OCI-LY7 (cell line): ENCODE measurements at regions not wholly inside any gene's neighbourhood (a gene's known extent, or its start where the extent isn't known, plus 50 kb on each side); places are given as distances from the start of the nearest gene placed in this dataset.

Experiments used
- BruUV-seq: library from RNA; stranded (reverse); fragments of 400-500 nt; replicated peaks from 2 replicates; lab custom pipeline; 2021; lab: Mats Ljungman, UMichigan
- CTCF ChIA-PET: fragments of 300-600 bp; sonication (Branson Sonifier 250); formaldehyde crosslinking; loops from one replicate; lab custom pipeline; 2022; ENCODE audit warnings: antibody characterized with exemption; ENCODE audit not compliant: unreplicated experiment; lab: Charles Lee
- POLR2A ChIA-PET: fragments of 300-600 bp; sonication (Branson Sonifier 250); formaldehyde crosslinking; loops from one replicate; lab custom pipeline; 2022; ENCODE audit warnings: antibody characterized with exemption; lab: Charles Lee
- DNase-seq: peaks from one replicate; pipeline ENCODE4 v3.0.0-alpha.2; 2015; ENCODE audit warnings: low spot score
- H2AFZ ChIP-seq: fragments of 200-600 bp; sonication (generic), shearing (Covaris generic); 2 replicates; pipeline ENCODE4 v1.6.1; 2014; ENCODE audit warnings: mild to moderate bottlenecking, antibody characterized with exemption, low read length, moderate library complexity
- H3K27ac ChIP-seq: fragments of 200-600 bp; sonication (generic); 2 replicates; pipeline ENCODE4 v1.5.1; 2014; ENCODE audit warnings: mixed run types, low read depth, mild to moderate bottlenecking, moderate library complexity, low read length, inconsistent platforms; ENCODE audit not compliant: poor library complexity, severe bottlenecking
- H3K36me3 ChIP-seq: fragments of 200-600 bp; sonication (generic); 2 replicates; pipeline ENCODE4 v1.6.1; 2014; ENCODE audit warnings: mild to moderate bottlenecking, antibody characterized with exemption, low read length, moderate library complexity, mixed read lengths; ENCODE audit not compliant: insufficient read depth
- H3K4me1 ChIP-seq: fragments of 200-600 bp; sonication (generic); 2 replicates; pipeline ENCODE4 v1.5.1; 2014; ENCODE audit warnings: mild to moderate bottlenecking, low read length; ENCODE audit not compliant: insufficient read depth, poor library complexity, severe bottlenecking
- H3K4me2 ChIP-seq: fragments of 200-600 bp; sonication (generic); 2 replicates; pipeline ENCODE4 v1.6.1; 2014; ENCODE audit warnings: mild to moderate bottlenecking, low read length
- H3K4me3 ChIP-seq: fragments of 200-600 bp; sonication (generic); 2 replicates; pipeline ENCODE4 v1.5.1; 2014; ENCODE audit warnings: mild to moderate bottlenecking, low read depth, low read length; ENCODE audit not compliant: poor library complexity, severe bottlenecking
- H3K79me2 ChIP-seq: fragments of 200-600 bp; sonication (generic); 2 replicates; pipeline ENCODE4 v1.6.1; 2016; ENCODE audit warnings: low read depth, mild to moderate bottlenecking, low read length, moderate library complexity, mixed read lengths; ENCODE audit not compliant: insufficient read depth
- H3K9me2 ChIP-seq: fragments of 200-600 bp; sonication (generic); 2 replicates; pipeline ENCODE4 v1.6.1; 2016; ENCODE audit warnings: mild to moderate bottlenecking, low read length, mixed read lengths; ENCODE audit not compliant: insufficient read depth
- H3K9me3 ChIP-seq: fragments of 200-600 bp; sonication (generic); 2 replicates; pipeline ENCODE4 v1.6.1; 2014; ENCODE audit warnings: mild to moderate bottlenecking, mixed run types, low read length, mixed read lengths
- H4K20me1 ChIP-seq: fragments of 200-600 bp; sonication (generic); 2 replicates; pipeline ENCODE4 v1.6.1; 2014; ENCODE audit warnings: mild to moderate bottlenecking, antibody characterized with exemption, low read length, moderate library complexity, mixed read lengths; ENCODE audit not compliant: insufficient read depth
- EZH2phosphoT487 ChIP-seq: fragments of 200-600 bp; sonication (generic); IDR thresholded peaks from 2 replicates; pipeline ENCODE4 v1.6.1; 2018; ENCODE audit warnings: low read depth, borderline replicate concordance, mild to moderate bottlenecking, mixed run types, antibody characterized with exemption, low read length, moderate library complexity, mixed read lengths
- intact Hi-C: fragments of 100-400 bp; cut with micrococcal nuclease; formaldehyde crosslinking; loops from one replicate; pipeline ENCODE4 v1.10.0; 2022; ENCODE audit not compliant: unreplicated experiment
- TF ChIP-seq, protein P1 (sequence below): fragments of 200-600 bp; sonication (generic); conservative IDR thresholded peaks from 2 replicates; pipeline ENCODE4 v1.5.1; 2014; ENCODE audit warnings: mild to moderate bottlenecking, antibody characterized with exemption, low read length, moderate library complexity, mixed read lengths

DNA sequence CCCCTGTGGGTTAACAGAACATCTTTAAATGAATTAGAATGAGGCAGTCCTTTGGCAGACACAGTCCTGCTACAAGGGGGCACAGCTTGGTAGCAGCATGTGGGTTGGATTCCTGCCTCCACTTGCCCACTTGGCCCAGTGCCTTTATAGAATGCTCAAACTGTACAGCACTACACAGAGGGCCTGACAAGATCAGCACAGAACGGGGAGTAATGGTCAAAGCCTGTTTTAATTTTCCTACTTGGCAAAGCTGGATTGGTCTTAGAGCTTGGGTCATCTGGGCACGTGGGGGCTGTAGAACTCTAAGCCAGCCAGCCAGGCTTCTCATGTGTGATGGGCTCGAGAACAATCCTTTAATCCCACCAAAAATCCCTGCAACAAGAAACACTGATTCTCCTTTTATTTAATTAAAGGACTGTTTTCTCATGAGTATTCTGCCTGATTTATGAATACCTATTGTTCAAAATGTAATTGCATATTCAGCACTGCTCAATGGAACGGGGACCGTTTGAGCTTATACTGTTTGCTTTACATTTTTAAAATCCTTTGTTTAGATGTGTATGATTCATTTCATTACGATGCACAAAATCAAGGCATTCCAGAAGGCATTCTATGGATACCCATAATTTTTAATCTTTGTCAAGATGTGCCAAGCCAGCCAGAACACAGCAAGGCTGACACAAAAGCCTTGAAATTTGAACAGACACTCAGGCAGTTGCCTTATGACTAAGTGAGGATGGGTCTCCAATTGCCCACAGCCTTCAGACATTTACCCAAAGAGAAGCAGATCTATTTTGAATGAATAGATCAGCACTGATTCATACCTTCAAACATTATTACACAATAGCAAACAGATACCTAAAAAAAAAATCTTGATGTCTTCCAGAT lies 249.3 kb upstream of the TGFBR2 start:
- TF ChIP-seq EZH2phosphoT487 = no peak
- TF ChIP-seq, protein P1, sequence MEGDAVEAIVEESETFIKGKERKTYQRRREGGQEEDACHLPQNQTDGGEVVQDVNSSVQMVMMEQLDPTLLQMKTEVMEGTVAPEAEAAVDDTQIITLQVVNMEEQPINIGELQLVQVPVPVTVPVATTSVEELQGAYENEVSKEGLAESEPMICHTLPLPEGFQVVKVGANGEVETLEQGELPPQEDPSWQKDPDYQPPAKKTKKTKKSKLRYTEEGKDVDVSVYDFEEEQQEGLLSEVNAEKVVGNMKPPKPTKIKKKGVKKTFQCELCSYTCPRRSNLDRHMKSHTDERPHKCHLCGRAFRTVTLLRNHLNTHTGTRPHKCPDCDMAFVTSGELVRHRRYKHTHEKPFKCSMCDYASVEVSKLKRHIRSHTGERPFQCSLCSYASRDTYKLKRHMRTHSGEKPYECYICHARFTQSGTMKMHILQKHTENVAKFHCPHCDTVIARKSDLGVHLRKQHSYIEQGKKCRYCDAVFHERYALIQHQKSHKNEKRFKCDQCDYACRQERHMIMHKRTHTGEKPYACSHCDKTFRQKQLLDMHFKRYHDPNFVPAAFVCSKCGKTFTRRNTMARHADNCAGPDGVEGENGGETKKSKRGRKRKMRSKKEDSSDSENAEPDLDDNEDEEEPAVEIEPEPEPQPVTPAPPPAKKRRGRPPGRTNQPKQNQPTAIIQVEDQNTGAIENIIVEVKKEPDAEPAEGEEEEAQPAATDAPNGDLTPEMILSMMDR = no peak
- H4K20me1 ChIP-seq = no peaks in the 10 kb centered on the region
- ChIA-PET POLR2A (interaction anchor here (1.1 kb wide), 1 partner anchor 9 kb away, joined by 3 read pairs; no protein-coding TSS in a partner anchor), CTCF (no interaction called here)
- H2AFZ ChIP-seq = no peak overlapping the region
- no peak overlapping the region for H3K4me3 ChIP-seq
- no peaks in the 10 kb centered on the region for H3K9me3 ChIP-seq
- H3K4me2 ChIP-seq = no peak overlapping the region
- H3K36me3 ChIP-seq = no peaks in the 10 kb centered on the region
- no peaks in the 10 kb centered on the region for H3K79me2 ChIP-seq
- DNase-seq = no peak
- no TSS peak for BruUV-seq
- no peaks in the 10 kb centered on the region for H3K9me2 ChIP-seq
- intact Hi-C loops = no loop called here
- H3K4me1 ChIP-seq = peaks cover 25% of the 10 kb centered on the region
- no peak overlapping the region for H3K27ac ChIP-seq

DNA sequence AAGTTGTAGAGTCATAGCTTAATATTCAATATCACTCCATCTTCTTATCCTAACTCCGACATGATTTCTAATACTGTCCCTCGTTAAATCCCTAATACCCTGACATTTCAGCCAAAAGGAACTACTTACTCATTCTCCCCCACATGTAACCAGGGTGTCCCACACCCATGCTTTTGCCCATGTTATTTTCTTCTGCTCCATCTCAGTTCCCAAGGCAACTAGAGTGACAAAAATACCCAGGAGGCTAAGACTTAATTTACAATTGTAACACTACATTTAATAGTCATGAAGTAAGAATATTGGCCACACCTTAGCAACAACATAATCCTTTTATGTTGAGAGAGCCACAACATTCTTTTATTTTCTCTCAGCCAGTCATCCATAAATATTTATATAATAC lies 248.5 kb upstream of the TGFBR2 start:
- Histone ChIP-seq H3K79me2 (no peaks in the 10 kb centered on the region), H3K4me3 (no peak overlapping the region), H3K27ac (no peak overlapping the region), H3K9me2 (no peaks in the 10 kb centered on the region), H3K4me1 (peaks cover 25% of the 10 kb centered on the region), H3K4me2 (no peak overlapping the region), H4K20me1 (no peaks in the 10 kb centered on the region), H3K9me3 (no peaks in the 10 kb centered on the region), H3K36me3 (no peaks in the 10 kb centered on the region), H2AFZ (no peak overlapping the region)
- no peak for DNase-seq
- intact Hi-C loops = no loop called here
- TF ChIP-seq EZH2phosphoT487 = no peak
- TF ChIP-seq, protein P1 = no peak
- ChIA-PET POLR2A (no interaction called here), CTCF (no interaction called here)
- no TSS peak for BruUV-seq

DNA sequence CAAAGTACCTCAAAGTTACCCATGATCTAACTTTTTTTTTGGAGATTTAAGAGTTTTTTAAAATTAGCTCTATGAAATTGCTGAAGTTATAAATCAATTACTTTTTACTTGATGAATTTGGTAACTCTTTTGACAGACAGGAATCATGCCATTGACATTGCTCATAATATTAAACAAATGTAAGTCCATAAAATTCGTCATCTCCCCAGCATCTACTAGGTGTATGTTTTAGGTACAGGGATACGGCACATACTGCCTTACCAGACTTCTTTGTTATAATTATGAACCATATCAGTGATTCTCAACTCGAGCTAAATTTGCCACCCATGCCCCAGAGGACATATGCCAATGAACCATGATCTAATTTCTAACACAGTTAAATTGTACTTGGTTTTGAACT lies 247.5 kb upstream of the TGFBR2 start:
- no peak for TF ChIP-seq EZH2phosphoT487
- TF ChIP-seq, protein P1 = no peak
- intact Hi-C loops = no loop called here
- no peak overlapping the region for H3K27ac ChIP-seq
- H2AFZ ChIP-seq = no peak overlapping the region
- no peak for DNase-seq
- H3K4me3 ChIP-seq = no peak overlapping the region
- no peaks in the 10 kb centered on the region for H4K20me1 ChIP-seq
- CTCF ChIA-PET = no interaction called here
- POLR2A ChIA-PET = no interaction called here
- H3K9me3 ChIP-seq = no peaks in the 10 kb centered on the region
- H3K79me2 ChIP-seq = no peaks in the 10 kb centered on the region
- peaks cover 21% of the 10 kb centered on the region for H3K4me1 ChIP-seq
- H3K9me2 ChIP-seq = no peaks in the 10 kb centered on the region
- no TSS peak for BruUV-seq
- no peak overlapping the region for H3K4me2 ChIP-seq
- no peaks in the 10 kb centered on the region for H3K36me3 ChIP-seq
